ENCODE measurements at regions not wholly inside any gene's neighbourhood (a gene's known extent, or its start where the extent isn't known, plus 50 kb on each side); places are given as distances from the start of the nearest gene placed in this dataset.

DNA sequence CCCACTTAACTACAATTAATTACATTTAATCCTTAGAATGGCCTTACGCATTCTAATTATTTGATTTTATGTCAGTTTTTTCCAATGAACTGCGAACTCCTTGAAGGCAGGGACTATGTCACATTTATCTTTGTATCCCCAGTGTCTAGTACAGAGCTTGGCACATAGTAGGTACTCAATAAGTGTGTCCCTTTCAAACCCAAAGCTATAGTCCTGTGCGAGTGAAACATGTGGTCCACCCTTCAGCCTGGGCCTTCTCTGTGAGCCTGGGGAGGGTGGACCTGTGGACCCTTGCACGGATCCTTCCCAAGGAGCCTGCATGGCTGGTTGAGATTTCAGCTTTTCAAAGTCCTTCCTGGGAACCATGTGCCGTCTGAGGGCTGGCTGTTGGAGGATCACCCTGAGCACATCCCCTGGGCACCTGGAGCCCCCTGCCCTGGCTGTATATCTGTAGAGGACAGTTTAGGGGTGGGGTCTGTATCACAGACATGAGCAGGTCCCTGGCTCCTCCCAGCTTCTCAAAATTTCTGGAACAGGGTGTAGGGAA is 103.1 kb downstream of the IER5 start (continued):
- TF ChIP-seq, protein P1, sequence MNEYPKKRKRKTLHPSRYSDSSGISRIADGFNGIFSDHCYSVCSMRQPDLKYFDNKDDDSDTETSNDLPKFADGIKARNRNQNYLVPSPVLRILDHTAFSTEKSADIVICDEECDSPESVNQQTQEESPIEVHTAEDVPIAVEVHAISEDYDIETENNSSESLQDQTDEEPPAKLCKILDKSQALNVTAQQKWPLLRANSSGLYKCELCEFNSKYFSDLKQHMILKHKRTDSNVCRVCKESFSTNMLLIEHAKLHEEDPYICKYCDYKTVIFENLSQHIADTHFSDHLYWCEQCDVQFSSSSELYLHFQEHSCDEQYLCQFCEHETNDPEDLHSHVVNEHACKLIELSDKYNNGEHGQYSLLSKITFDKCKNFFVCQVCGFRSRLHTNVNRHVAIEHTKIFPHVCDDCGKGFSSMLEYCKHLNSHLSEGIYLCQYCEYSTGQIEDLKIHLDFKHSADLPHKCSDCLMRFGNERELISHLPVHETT (tag by site-specific recombination; IDR thresholded peaks at IDR 0.05), result no peak
- no peak for TF ChIP-seq ZBTB8A (tag by site-specific recombination; IDR thresholded peaks at IDR 0.05)
- TF ChIP-seq ZNF664 (tag by site-specific recombination; IDR thresholded peaks at IDR 0.05), result no peak
- TF ChIP-seq MEIS1 (CRISPR knock-in tag; IDR thresholded peaks at IDR 0.05; ENCODE audit: borderline replicate concordance), result no peak
- no peak for TF ChIP-seq MZF1 (tag by site-specific recombination; IDR thresholded peaks at IDR 0.05; ENCODE audit: borderline replicate concordance)

GRCh38 chr1:181192316-181192715 is 103.8 kb downstream of the IER5 start:
- ChIA-PET CTCF (interaction anchor here (0.7 to 1.9 kb wide), 6 partner anchors 186 to 779 kb away, joined by 3 to 14 read pairs (median 4); no protein-coding TSS in a partner anchor), POLR2A (no interaction called here)
- Histone ChIP-seq H3K36me3 (ENCODE audit: control insufficient read depth in 2 of 2, insufficient read depth in 1 of 2, low read length in 2 of 2) (no peaks in the 10 kb centered on the region), H3K27ac (ENCODE audit: extremely low read depth, low read depth, low read length) (no peak overlapping the region), H3K4me3 (ENCODE audit: low read depth, low read length) (no peak overlapping the region), H3K4me1 (ENCODE audit: control insufficient read depth, insufficient read depth, low read length) (no peaks in the 10 kb centered on the region), H3K9me3 (ENCODE audit: control insufficient read depth, insufficient read depth, low read depth, low read length) (no peaks in the 10 kb centered on the region)
- TF ChIP-seq, protein P2, sequence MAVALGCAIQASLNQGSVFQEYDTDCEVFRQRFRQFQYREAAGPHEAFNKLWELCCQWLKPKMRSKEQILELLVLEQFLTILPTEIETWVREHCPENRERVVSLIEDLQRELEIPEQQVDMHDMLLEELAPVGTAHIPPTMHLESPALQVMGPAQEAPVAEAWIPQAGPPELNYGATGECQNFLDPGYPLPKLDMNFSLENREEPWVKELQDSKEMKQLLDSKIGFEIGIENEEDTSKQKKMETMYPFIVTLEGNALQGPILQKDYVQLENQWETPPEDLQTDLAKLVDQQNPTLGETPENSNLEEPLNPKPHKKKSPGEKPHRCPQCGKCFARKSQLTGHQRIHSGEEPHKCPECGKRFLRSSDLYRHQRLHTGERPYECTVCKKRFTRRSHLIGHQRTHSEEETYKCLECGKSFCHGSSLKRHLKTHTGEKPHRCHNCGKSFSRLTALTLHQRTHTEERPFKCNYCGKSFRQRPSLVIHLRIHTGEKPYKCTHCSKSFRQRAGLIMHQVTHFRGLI (tag by site-specific recombination; IDR thresholded peaks at IDR 0.05), result no peak
- no peak for TF ChIP-seq MYNN (tag by site-specific recombination; IDR thresholded peaks at IDR 0.05; ENCODE audit: borderline replicate concordance)
- TF ChIP-seq, protein P3, sequence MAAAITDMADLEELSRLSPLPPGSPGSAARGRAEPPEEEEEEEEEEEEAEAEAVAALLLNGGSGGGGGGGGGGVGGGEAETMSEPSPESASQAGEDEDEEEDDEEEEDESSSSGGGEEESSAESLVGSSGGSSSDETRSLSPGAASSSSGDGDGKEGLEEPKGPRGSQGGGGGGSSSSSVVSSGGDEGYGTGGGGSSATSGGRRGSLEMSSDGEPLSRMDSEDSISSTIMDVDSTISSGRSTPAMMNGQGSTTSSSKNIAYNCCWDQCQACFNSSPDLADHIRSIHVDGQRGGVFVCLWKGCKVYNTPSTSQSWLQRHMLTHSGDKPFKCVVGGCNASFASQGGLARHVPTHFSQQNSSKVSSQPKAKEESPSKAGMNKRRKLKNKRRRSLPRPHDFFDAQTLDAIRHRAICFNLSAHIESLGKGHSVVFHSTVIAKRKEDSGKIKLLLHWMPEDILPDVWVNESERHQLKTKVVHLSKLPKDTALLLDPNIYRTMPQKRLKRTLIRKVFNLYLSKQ (tag by site-specific recombination; IDR thresholded peaks at IDR 0.05; ENCODE audit: borderline replicate concordance), result no peak

- Histone ChIP-seq H3K4me1 (ENCODE audit: control insufficient read depth, insufficient read depth, low read length) (no peaks in the 10 kb centered on the region), H3K27ac (ENCODE audit: extremely low read depth, low read depth, low read length) (no peak overlapping the region), H3K4me3 (ENCODE audit: low read depth, low read length) (no peak overlapping the region), H3K36me3 (ENCODE audit: control insufficient read depth in 2 of 2, insufficient read depth in 1 of 2, low read length in 2 of 2) (no peaks in the 10 kb centered on the region), H3K9me3 (ENCODE audit: control insufficient read depth, insufficient read depth, low read depth, low read length) (no peaks in the 10 kb centered on the region)
- POLR2A ChIA-PET, result no interaction called here
- CTCF ChIA-PET, result interaction anchor here (0.6 to 2.4 kb wide), 4 partner anchors 12 to 222 kb away, joined by 3 to 11 read pairs (median 7); no protein-coding TSS in a partner anchor
- TF ChIP-seq ZNF580 (tag by site-specific recombination; IDR thresholded peaks at IDR 0.05), result no peak
- no peak for TF ChIP-seq KLF16 (tag by site-specific recombination; IDR thresholded peaks at IDR 0.05)
- TF ChIP-seq HOXC10 (CRISPR knock-in tag; IDR thresholded peaks at IDR 0.05), result no peak
- TF ChIP-seq ELK4 (IDR thresholded peaks at IDR 0.05; ENCODE audit: borderline replicate concordance, low read depth, low read length), result no peak
- TF ChIP-seq, protein P4, sequence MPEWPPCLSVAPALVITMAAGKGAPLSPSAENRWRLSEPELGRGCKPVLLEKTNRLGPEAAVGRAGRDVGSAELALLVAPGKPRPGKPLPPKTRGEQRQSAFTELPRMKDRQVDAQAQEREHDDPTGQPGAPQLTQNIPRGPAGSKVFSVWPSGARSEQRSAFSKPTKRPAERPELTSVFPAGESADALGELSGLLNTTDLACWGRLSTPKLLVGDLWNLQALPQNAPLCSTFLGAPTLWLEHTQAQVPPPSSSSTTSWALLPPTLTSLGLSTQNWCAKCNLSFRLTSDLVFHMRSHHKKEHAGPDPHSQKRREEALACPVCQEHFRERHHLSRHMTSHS (tag by site-specific recombination; IDR thresholded peaks at IDR 0.05), result no peak
- no peak for TF ChIP-seq ZNF140 (tag by site-specific recombination; IDR thresholded peaks at IDR 0.05)
- no peak for TF ChIP-seq ZNF311 (tag by site-specific recombination; IDR thresholded peaks at IDR 0.05; ENCODE audit: borderline replicate concordance)
- TF ChIP-seq ZNF202 (tag by site-specific recombination; IDR thresholded peaks at IDR 0.05; ENCODE audit: borderline replicate concordance), result no peak
- no peak for TF ChIP-seq ZNF747 (tag by site-specific recombination; IDR thresholded peaks at IDR 0.05)
- TF ChIP-seq KLF7 (tag by site-specific recombination; IDR thresholded peaks at IDR 0.05; ENCODE audit: borderline replicate concordance), result no peak
- no peak for TF ChIP-seq ZNF121 (tag by site-specific recombination; IDR thresholded peaks at IDR 0.05)
- TF ChIP-seq GLIS2 (tag by site-specific recombination; IDR thresholded peaks at IDR 0.05), result no peak
- no peak for TF ChIP-seq SP7 (tag by site-specific recombination; IDR thresholded peaks at IDR 0.05)
- no peak for TF ChIP-seq ATF2 (tag by site-specific recombination; IDR thresholded peaks at IDR 0.05; ENCODE audit: low read depth)
Measured at GRCh38 chr1:181202986-181203555, 114.6 kb downstream of the IER5 start.
